Keratinocyte (primary cell): ENCODE measurements at regions not wholly inside any gene's neighbourhood (a gene's known extent, or its start where the extent isn't known, plus 50 kb on each side); places are given as distances from the start of the nearest gene placed in this dataset.

Experiments used
- DNase-seq: peaks from one replicate; pipeline ENCODE4 v3.0.0-alpha.2; 2011; ENCODE audit warnings: low read depth, missing footprints, low spot score
- FAIRE-seq: peaks from 2 replicates; lab custom pipeline; 2011; peaks lifted over from hg19 to GRCh38; lab: Jason Lieb, UNC
- H2AFZ ChIP-seq: 2 replicates; pipeline ENCODE4 v1.6.0; 2012; ENCODE audit warnings: low read length, control low read depth, inconsistent platforms; ENCODE audit not compliant: control insufficient read depth
- H3K27ac ChIP-seq: 2 replicates; pipeline ENCODE4 v1.5.1; 2011; ENCODE audit warnings: low read length; ENCODE audit not compliant: control insufficient read depth, insufficient read depth
- H3K27me3 ChIP-seq: 3 replicates; pipeline ENCODE4 v1.6.0; 2011; ENCODE audit warnings: low read length; ENCODE audit not compliant: control insufficient read depth, insufficient read depth; ENCODE audit errors: extremely low read depth
- H3K36me3 ChIP-seq, 2 experiments: 2 replicates in 1 of 2; 3 replicates in 1 of 2; pipeline ENCODE4 v1.5.1; 2011; ENCODE audit warnings: low read length in 2 of 2, mild to moderate bottlenecking in 1 of 2; ENCODE audit not compliant: control insufficient read depth in 2 of 2, insufficient read depth in 2 of 2; ENCODE audit errors: extremely low read depth in 1 of 2
- H3K4me1 ChIP-seq: 3 replicates; pipeline ENCODE4 v1.5.1; 2011; ENCODE audit warnings: low read length; ENCODE audit not compliant: control insufficient read depth, insufficient read depth; ENCODE audit errors: extremely low read depth
- H3K4me2 ChIP-seq: 3 replicates; pipeline ENCODE4 v1.6.0; 2011; ENCODE audit warnings: low read depth, low read length; ENCODE audit not compliant: control insufficient read depth, insufficient read depth; ENCODE audit errors: extremely low read depth
- H3K4me3 ChIP-seq, 3 experiments: fragments of 200-600 bp in 1 of 3; sonication (generic) in 1 of 3; 2 replicates in 2 of 3; 3 replicates in 1 of 3; pipeline ENCODE4 v1.5.1; 2011 to 2016; ENCODE audit warnings: low read length in 3 of 3, mild to moderate bottlenecking in 3 of 3, control low read depth in 2 of 3, inconsistent platforms in 1 of 3, low read depth in 1 of 3, mixed read lengths in 1 of 3, mixed run types in 1 of 3, moderate library complexity in 1 of 3; ENCODE audit not compliant: control insufficient read depth in 2 of 3, insufficient read depth in 2 of 3; ENCODE audit errors: extremely low read depth in 1 of 3
- H3K79me2 ChIP-seq: 2 replicates; pipeline ENCODE4 v1.6.0; 2012; ENCODE audit warnings: low read length; ENCODE audit not compliant: control insufficient read depth, insufficient read depth
- H3K9ac ChIP-seq: 3 replicates; pipeline ENCODE4 v1.6.0; 2011; ENCODE audit warnings: low read length; ENCODE audit not compliant: control insufficient read depth, insufficient read depth; ENCODE audit errors: extremely low read depth
- H3K9me1 ChIP-seq: 3 replicates; pipeline ENCODE4 v1.6.0; 2011; ENCODE audit warnings: low read length; ENCODE audit not compliant: control insufficient read depth, insufficient read depth; ENCODE audit errors: extremely low read depth
- H3K9me3 ChIP-seq: 2 replicates; pipeline ENCODE4 v1.5.1; 2012; ENCODE audit warnings: low read depth, low read length; ENCODE audit not compliant: control insufficient read depth
- H4K20me1 ChIP-seq: 3 replicates; pipeline ENCODE4 v1.6.0; 2011; ENCODE audit warnings: low read length; ENCODE audit not compliant: control insufficient read depth, insufficient read depth; ENCODE audit errors: extremely low read depth
- EZH2 ChIP-seq: IDR thresholded peaks from one replicate; pipeline ENCODE4 v1.6.1; 2012; ENCODE audit warnings: inconsistent platforms, mild to moderate bottlenecking, low read length, moderate library complexity
- dilution Hi-C: fragments of 300-500 bp; cut with MboI; formaldehyde crosslinking; loops from one replicate; pipeline ENCODE4 v1.7.0; 2020; ENCODE audit warnings: low sequenced_read_pairs; ENCODE audit not compliant: extremely low pct_ligation_motif_present
- TF ChIP-seq, protein P1 (sequence below), 3 experiments: IDR thresholded peaks in 1 of 3; conservative IDR thresholded peaks in 1 of 3; optimal IDR thresholded peaks in 1 of 3; 2 replicates in 2 of 3; 3 replicates in 1 of 3; pipeline versions ENCODE3 to v1.5.1; 2011; ENCODE audit warnings: low read length in 3 of 3, mild to moderate bottlenecking in 3 of 3, moderate library complexity in 2 of 3, control low read depth in 1 of 3, inconsistent platforms in 1 of 3; ENCODE audit not compliant: insufficient read depth in 2 of 3; ENCODE audit errors: extremely low read depth in 1 of 3

DNA sequence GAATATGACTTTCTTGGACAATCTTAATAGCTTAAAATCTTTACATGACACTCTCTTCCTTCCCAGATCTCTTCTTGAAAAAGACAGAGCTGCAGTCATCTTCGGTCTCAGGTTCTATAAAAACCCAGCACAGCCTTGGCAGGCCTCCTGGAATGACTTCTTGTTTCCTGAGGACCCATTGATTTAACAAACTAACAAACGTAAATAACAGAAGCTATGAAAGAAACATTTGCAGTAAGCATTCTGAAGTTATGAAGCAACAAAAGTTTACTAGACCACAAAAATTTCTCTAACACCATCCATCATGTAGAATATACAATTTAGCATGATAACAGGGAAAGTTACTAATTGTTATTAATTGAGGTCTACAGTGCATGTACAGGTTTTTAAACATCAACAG lies 62.8 kb upstream of the STARD13 start:
- FAIRE-seq: no peak
- Histone ChIP-seq H3K27me3 (no peaks in the 10 kb centered on the region), H3K79me2 (no peaks in the 10 kb centered on the region), H3K9ac (no peak overlapping the region), H4K20me1 (no peaks in the 10 kb centered on the region), H3K27ac (no peak overlapping the region), H3K4me2 (no peak overlapping the region), H3K4me3 (no peak overlapping the region), H2AFZ (no peak overlapping the region), H3K36me3 (no peaks in the 10 kb centered on the region), H3K9me3 (no peaks in the 10 kb centered on the region), H3K9me1 (no peaks in the 10 kb centered on the region), H3K4me1 (peaks cover 4% of the 10 kb centered on the region)
- dilution Hi-C loops: no loop called here
- no peak for TF ChIP-seq EZH2
- TF ChIP-seq, protein P1, sequence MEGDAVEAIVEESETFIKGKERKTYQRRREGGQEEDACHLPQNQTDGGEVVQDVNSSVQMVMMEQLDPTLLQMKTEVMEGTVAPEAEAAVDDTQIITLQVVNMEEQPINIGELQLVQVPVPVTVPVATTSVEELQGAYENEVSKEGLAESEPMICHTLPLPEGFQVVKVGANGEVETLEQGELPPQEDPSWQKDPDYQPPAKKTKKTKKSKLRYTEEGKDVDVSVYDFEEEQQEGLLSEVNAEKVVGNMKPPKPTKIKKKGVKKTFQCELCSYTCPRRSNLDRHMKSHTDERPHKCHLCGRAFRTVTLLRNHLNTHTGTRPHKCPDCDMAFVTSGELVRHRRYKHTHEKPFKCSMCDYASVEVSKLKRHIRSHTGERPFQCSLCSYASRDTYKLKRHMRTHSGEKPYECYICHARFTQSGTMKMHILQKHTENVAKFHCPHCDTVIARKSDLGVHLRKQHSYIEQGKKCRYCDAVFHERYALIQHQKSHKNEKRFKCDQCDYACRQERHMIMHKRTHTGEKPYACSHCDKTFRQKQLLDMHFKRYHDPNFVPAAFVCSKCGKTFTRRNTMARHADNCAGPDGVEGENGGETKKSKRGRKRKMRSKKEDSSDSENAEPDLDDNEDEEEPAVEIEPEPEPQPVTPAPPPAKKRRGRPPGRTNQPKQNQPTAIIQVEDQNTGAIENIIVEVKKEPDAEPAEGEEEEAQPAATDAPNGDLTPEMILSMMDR (optimal IDR thresholded peaks at IDR 0.05 in 1 of 3, IDR thresholded peaks at IDR 0.05 in 1 of 3, conservative IDR thresholded peaks at IDR 0.05 in 1 of 3; ENCODE audit: extremely low read depth in 1 of 3, insufficient read depth in 2 of 3, low read length in 3 of 3): no peak
- no peak for DNase-seq

DNA sequence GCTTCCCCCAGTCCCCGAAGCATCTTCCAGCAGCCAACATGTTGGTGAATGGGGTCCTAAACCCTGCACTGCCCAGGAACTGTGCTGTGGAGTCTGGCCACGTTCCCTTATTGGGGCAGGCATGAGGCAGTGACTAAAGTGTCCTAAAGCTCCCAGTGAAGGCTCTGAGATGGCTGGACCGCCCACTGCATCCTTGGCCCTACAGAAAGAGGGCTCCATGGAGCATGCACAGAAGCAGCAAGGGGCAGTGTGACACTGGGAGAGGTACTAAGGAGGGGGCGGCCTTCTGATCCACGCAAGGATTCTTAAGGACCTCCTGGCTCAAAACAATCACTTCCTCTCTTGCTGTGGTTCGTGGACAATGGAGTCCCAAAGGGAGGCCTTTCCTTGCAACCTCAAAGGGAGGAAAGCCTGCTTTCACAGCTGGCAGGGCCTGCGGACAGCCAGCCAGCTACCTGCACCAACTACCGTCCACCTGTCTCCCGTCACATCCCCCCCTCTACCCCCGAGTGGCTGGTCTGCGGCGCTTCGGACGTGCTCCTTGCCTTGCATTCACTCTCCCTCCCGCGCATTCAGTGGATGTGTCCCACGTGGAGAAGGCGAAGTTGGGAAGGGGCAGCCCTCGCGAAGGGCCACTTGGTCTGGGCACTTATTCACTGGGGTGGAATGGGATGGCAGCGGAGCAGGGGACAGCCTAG lies 63.9 kb upstream of the STARD13 start:
- FAIRE-seq (no peak), DNase-seq (no peak)
- Histone ChIP-seq H3K4me2 (peak overlapping the region; percentile 71), H3K9ac (peak overlapping the region; percentile 71), H3K9me3 (no peaks in the 10 kb centered on the region), H3K4me1 (peaks cover 4% of the 10 kb centered on the region), H4K20me1 (no peaks in the 10 kb centered on the region), H3K27me3 (no peaks in the 10 kb centered on the region), H3K9me1 (no peaks in the 10 kb centered on the region), H2AFZ (peak overlapping the region; percentile 17), H3K79me2 (no peaks in the 10 kb centered on the region), H3K27ac (no peak overlapping the region), H3K4me3 (peak overlapping the region; percentile 60 to 67 (median 65)), H3K36me3 (no peaks in the 10 kb centered on the region)
- dilution Hi-C loops: no loop called here
- TF ChIP-seq, protein P1 (optimal IDR thresholded peaks at IDR 0.05 in 1 of 3, IDR thresholded peaks at IDR 0.05 in 1 of 3, conservative IDR thresholded peaks at IDR 0.05 in 1 of 3; ENCODE audit: extremely low read depth in 1 of 3, insufficient read depth in 2 of 3, low read length in 3 of 3): no peak
- TF ChIP-seq EZH2: no peak
